Mesenchymal stem cell (in vitro differentiated cells and primary cell): ENCODE measurements at regions not wholly inside any gene's neighbourhood (a gene's known extent, or its start where the extent isn't known, plus 50 kb on each side); places are given as distances from the start of the nearest gene placed in this dataset.

Experiments used
- DNase-seq: peaks from one replicate; pipeline ENCODE4 v3.0.0-alpha.2; 2013
- H2AFZ ChIP-seq: one replicate; pipeline ENCODE4 v1.6.1; 2013; ENCODE audit warnings: low read depth, mild to moderate bottlenecking, control low read depth, inconsistent platforms, low read length, moderate library complexity
- H2AK5ac ChIP-seq: 2 replicates; pipeline ENCODE4 v1.6.1; 2013; ENCODE audit warnings: low read length, moderate library complexity, mild to moderate bottlenecking, inconsistent platforms; ENCODE audit not compliant: severe bottlenecking
- H2BK120ac ChIP-seq: one replicate; pipeline ENCODE4 v1.6.1; 2013; ENCODE audit warnings: low read depth, mild to moderate bottlenecking, inconsistent platforms, low read length, moderate library complexity
- H2BK12ac ChIP-seq, 2 experiments: one replicate each; pipeline ENCODE4 v1.6.1; 2013; ENCODE audit warnings: inconsistent platforms in 2 of 2, low read length in 2 of 2, mild to moderate bottlenecking in 2 of 2, moderate library complexity in 2 of 2, control low read depth in 1 of 2
- H2BK15ac ChIP-seq: one replicate; pipeline ENCODE4 v1.6.1; 2013; ENCODE audit warnings: mild to moderate bottlenecking, low read depth, inconsistent platforms; ENCODE audit not compliant: poor library complexity, severe bottlenecking
- H2BK5ac ChIP-seq: 2 replicates; pipeline ENCODE4 v1.6.1; 2013; ENCODE audit warnings: low read depth, mild to moderate bottlenecking, low read length, control low read depth, inconsistent platforms; ENCODE audit not compliant: poor library complexity, severe bottlenecking
- H3K14ac ChIP-seq, 2 experiments: one replicate each; pipeline ENCODE4 v1.6.1; 2013; ENCODE audit warnings: inconsistent platforms in 2 of 2, low read length in 2 of 2, control low read depth in 1 of 2, mild to moderate bottlenecking in 1 of 2, moderate library complexity in 1 of 2
- H3K18ac ChIP-seq, 2 experiments: one replicate each; pipeline ENCODE4 v1.6.1; 2013; ENCODE audit warnings: inconsistent platforms in 2 of 2, low read length in 2 of 2, control low read depth in 1 of 2, low read depth in 1 of 2, mild to moderate bottlenecking in 1 of 2
- H3K23ac ChIP-seq, 2 experiments: one replicate each; pipeline ENCODE4 v1.6.1; 2013; ENCODE audit warnings: inconsistent platforms in 2 of 2, low read length in 2 of 2, mild to moderate bottlenecking in 2 of 2, moderate library complexity in 2 of 2, control low read depth in 1 of 2
- H3K27ac ChIP-seq: 2 replicates; pipeline ENCODE4 v1.5.1; 2013; ENCODE audit warnings: mild to moderate bottlenecking, moderate library complexity, low read length, control low read depth, inconsistent platforms; ENCODE audit not compliant: poor library complexity, severe bottlenecking
- H3K27me3 ChIP-seq, 2 experiments: 2 replicates each; pipeline versions ENCODE4 v1.6.1 to v1.7.0; 2013; ENCODE audit warnings: low read length in 2 of 2, mild to moderate bottlenecking in 2 of 2, moderate library complexity in 2 of 2, control low read depth in 1 of 2, inconsistent platforms in 1 of 2; ENCODE audit not compliant: control insufficient read depth in 1 of 2, insufficient read depth in 1 of 2
- H3K36me3 ChIP-seq, 2 experiments: 2 replicates each; pipeline versions ENCODE4 v1.6.1 to v1.7.0; 2013; ENCODE audit warnings: low read length in 2 of 2, control low read depth in 1 of 2, inconsistent platforms in 1 of 2, low read depth in 1 of 2, mild to moderate bottlenecking in 1 of 2; ENCODE audit not compliant: insufficient read depth in 2 of 2, control insufficient read depth in 1 of 2
- H3K4ac ChIP-seq, 2 experiments: one replicate each; pipeline ENCODE4 v1.6.1; 2013; ENCODE audit warnings: inconsistent platforms in 2 of 2, low read length in 2 of 2, mild to moderate bottlenecking in 2 of 2, moderate library complexity in 2 of 2, control low read depth in 1 of 2, low read depth in 1 of 2
- H3K4me1 ChIP-seq: 2 replicates; pipeline ENCODE4 v1.6.1; 2013; ENCODE audit warnings: low read depth, low read length, control low read depth; ENCODE audit not compliant: control insufficient read depth, insufficient read depth
- H3K4me2 ChIP-seq: 2 replicates; pipeline ENCODE4 v1.6.1; 2013; ENCODE audit warnings: low read length, mild to moderate bottlenecking, inconsistent platforms; ENCODE audit not compliant: poor library complexity, severe bottlenecking
- H3K4me3 ChIP-seq, 2 experiments: 2 replicates each; pipeline versions ENCODE4 v1.5.1 to v1.7.0; 2013; ENCODE audit warnings: low read length in 2 of 2, mild to moderate bottlenecking in 2 of 2, control low read depth in 1 of 2, low read depth in 1 of 2; ENCODE audit not compliant: insufficient read depth in 1 of 2
- H3K79me1 ChIP-seq: replicated peaks from 2 replicates; pipeline ENCODE4 v1.6.1; 2013; ENCODE audit warnings: mild to moderate bottlenecking, control low read depth, low read length, inconsistent platforms; ENCODE audit not compliant: poor library complexity, severe bottlenecking
- H3K9ac ChIP-seq: 2 replicates; pipeline ENCODE4 v1.7.0; 2013; ENCODE audit warnings: mild to moderate bottlenecking, low read length, moderate library complexity
- H3K9me3 ChIP-seq: 2 replicates; pipeline ENCODE4 v1.7.0; 2013; ENCODE audit warnings: mild to moderate bottlenecking, low read length; ENCODE audit not compliant: control insufficient read depth
- H4K8ac ChIP-seq: one replicate; pipeline ENCODE4 v1.6.1; 2013; ENCODE audit warnings: inconsistent platforms, mild to moderate bottlenecking, low read length, moderate library complexity
- H4K91ac ChIP-seq: one replicate; pipeline ENCODE4 v1.6.1; 2013; ENCODE audit warnings: mild to moderate bottlenecking, low read length, inconsistent platforms
- WGBS: methylation state at CpG from one replicate; pipeline ENCODE4 v1.1.7; 2013; ENCODE audit warnings: mixed read lengths; 5-methylcytosine and 5-hydroxymethylcytosine counted together

GRCh38 chr5:124333298-124333979 lies 413.0 kb downstream of the ZNF608 start:
- Histone ChIP-seq H2AK5ac (no peak overlapping the region), H3K18ac (no peak overlapping the region), H4K91ac (no peak overlapping the region), H2BK12ac (no peak overlapping the region), H3K27me3 (peaks cover 0 to 12% of the 10 kb centered on the region in 2 experiments), H3K4me2 (no peak overlapping the region), H3K14ac (no peak overlapping the region), H3K79me1 (no peaks in the 10 kb centered on the region), H3K4me3 (no peak overlapping the region), H2BK5ac (no peak overlapping the region), H3K4me1 (no peaks in the 10 kb centered on the region), H4K8ac (no peak overlapping the region), H2AFZ (no peak overlapping the region), H3K36me3 (no peaks in the 10 kb centered on the region), H3K23ac (no peak overlapping the region), H3K4ac (no peak overlapping the region), H3K9me3 (peaks cover 22% of the 10 kb centered on the region), H3K27ac (no peak overlapping the region), H2BK120ac (no peak overlapping the region), H2BK15ac (no peak overlapping the region), H3K9ac (no peak overlapping the region)
- no peak for DNase-seq
- WGBS, result 94% methylated on average over 3 of the region's 4 CpGs

DNA sequence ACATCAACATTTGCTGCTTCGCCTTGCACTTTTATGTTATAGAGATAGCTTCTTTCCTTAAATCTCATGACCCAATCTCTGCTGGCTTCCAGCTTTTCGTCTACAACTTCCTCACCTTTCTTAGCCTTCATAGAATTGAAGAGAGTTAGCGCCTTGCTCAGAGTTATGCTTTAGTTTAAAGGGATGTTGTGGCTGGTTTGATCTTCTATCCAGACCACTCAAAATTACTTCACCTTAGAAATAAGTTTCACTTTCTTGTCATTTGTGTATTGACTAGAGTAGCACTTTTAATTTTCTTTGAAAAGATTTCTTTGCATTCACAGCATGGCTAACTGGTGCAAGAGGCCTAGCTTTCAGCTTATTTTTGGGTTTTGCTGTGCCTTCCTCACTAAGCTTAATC lies 414.2 kb downstream of the ZNF608 start:
- no peak overlapping the region for H2BK15ac ChIP-seq
- no peak overlapping the region for H3K27ac ChIP-seq
- WGBS, result 100% methylated on average over 1 of the region's 3 CpGs
- H2AFZ ChIP-seq, result no peak overlapping the region
- H2BK5ac ChIP-seq, result no peak overlapping the region
- no peak overlapping the region for H3K4me2 ChIP-seq
- H3K4ac ChIP-seq, result no peak overlapping the region
- peaks cover 22% of the 10 kb centered on the region for H3K9me3 ChIP-seq
- H2BK120ac ChIP-seq, result no peak overlapping the region
- no peak overlapping the region for H3K18ac ChIP-seq
- no peak overlapping the region for H4K91ac ChIP-seq
- no peaks in the 10 kb centered on the region for H3K79me1 ChIP-seq
- DNase-seq, result no peak
- H3K36me3 ChIP-seq, result no peaks in the 10 kb centered on the region
- no peak overlapping the region for H2AK5ac ChIP-seq
- H4K8ac ChIP-seq, result no peak overlapping the region
- no peak overlapping the region for H3K9ac ChIP-seq
- H3K27me3 ChIP-seq, result peaks cover 0 to 15% of the 10 kb centered on the region in 2 experiments
- H3K4me3 ChIP-seq, result no peak overlapping the region
- no peak overlapping the region for H2BK12ac ChIP-seq
- no peaks in the 10 kb centered on the region for H3K4me1 ChIP-seq
- no peak overlapping the region for H3K14ac ChIP-seq
- no peak overlapping the region for H3K23ac ChIP-seq

GRCh38 chr5:124330595-124331220 lies 415.7 kb downstream of the ZNF608 start:
- no peak overlapping the region for H2BK15ac ChIP-seq

DNA sequence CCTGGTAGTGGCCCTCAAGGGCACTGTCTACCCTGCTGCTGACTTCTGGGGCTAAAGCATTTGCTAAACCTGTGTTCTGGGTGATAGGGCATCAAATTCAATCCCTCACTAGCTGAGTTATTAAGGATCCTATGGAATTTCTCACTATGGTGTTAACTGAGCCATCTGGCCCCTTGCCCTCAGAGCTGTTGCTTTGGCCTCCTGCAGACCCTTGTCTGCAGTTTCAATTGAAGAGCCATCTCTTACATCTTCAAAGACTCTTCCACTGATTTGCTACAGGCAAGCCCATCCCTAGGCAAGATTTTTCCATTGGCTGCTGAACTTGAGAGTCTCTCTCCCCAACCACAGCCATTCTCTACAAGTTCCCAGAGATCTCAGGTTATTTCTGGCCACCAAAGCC lies 418.2 kb downstream of the ZNF608 start:
- H3K14ac ChIP-seq, result no peak overlapping the region
- H2AK5ac ChIP-seq, result no peak overlapping the region
- peaks cover 0 to 15% of the 10 kb centered on the region in 2 experiments for H3K27me3 ChIP-seq
- H2BK15ac ChIP-seq, result no peak overlapping the region
- no peak overlapping the region for H2BK12ac ChIP-seq
- H4K91ac ChIP-seq, result no peak overlapping the region
- H3K36me3 ChIP-seq, result no peaks in the 10 kb centered on the region
- no peak overlapping the region for H3K27ac ChIP-seq
- DNase-seq, result no peak
- H3K4me3 ChIP-seq, result no peak overlapping the region
- no peak overlapping the region for H2AFZ ChIP-seq
- no peak overlapping the region for H4K8ac ChIP-seq
- H2BK120ac ChIP-seq, result no peak overlapping the region
- no peak overlapping the region for H3K9ac ChIP-seq
- no peak overlapping the region for H3K4ac ChIP-seq
- no peaks in the 10 kb centered on the region for H3K79me1 ChIP-seq
- H3K4me1 ChIP-seq, result no peaks in the 10 kb centered on the region
- H3K23ac ChIP-seq, result no peak overlapping the region
- no peak overlapping the region for H2BK5ac ChIP-seq
- H3K18ac ChIP-seq, result no peak overlapping the region
- peaks cover 24% of the 10 kb centered on the region for H3K9me3 ChIP-seq
- H3K4me2 ChIP-seq, result no peak overlapping the region

More at GRCh38 chr5:124330595-124331220, 415.7 kb downstream of the ZNF608 start:
- Histone ChIP-seq H3K4ac (no peak overlapping the region), H3K9ac (no peak overlapping the region), H4K8ac (no peak overlapping the region), H2AK5ac (no peak overlapping the region), H2BK12ac (no peak overlapping the region), H2BK120ac (no peak overlapping the region), H3K79me1 (no peaks in the 10 kb centered on the region), H3K4me1 (no peaks in the 10 kb centered on the region), H3K23ac (no peak overlapping the region), H3K27ac (no peak overlapping the region), H3K4me2 (no peak overlapping the region), H3K9me3 (peaks cover 22% of the 10 kb centered on the region), H3K4me3 (no peak overlapping the region), H3K36me3 (no peaks in the 10 kb centered on the region), H3K27me3 (peaks cover 0 to 15% of the 10 kb centered on the region in 2 experiments), H3K14ac (no peak overlapping the region), H4K91ac (no peak overlapping the region), H2BK5ac (no peak overlapping the region), H3K18ac (no peak overlapping the region), H2AFZ (no peak overlapping the region)
- no peak for DNase-seq
